HepG2 (cell line): ENCODE measurements at regions not wholly inside any gene's neighbourhood (a gene's known extent, or its start where the extent isn't known, plus 50 kb on each side); places are given as distances from the start of the nearest gene placed in this dataset.

Experiments
- ATAC-seq: fragments of 200-7000 bp; cut with Tn5 transposase; 3 replicates; pipeline ENCODE4 v1.9.1; 2020; ENCODE audit warnings: mild to moderate bottlenecking, moderate library complexity
- BruUV-seq: library from RNA; stranded (reverse); fragments of 400-500 nt; replicated peaks from 2 replicates; lab custom pipeline; 2021; lab: Mats Ljungman, UMichigan
- CTCF ChIA-PET: fragments of 300-600 bp; formaldehyde crosslinking; extraction: SDS; loops from one replicate; lab custom pipeline; 2021; ENCODE audit warnings: low total read pairs, inconsistent platforms, low intra/inter-chr PET ratio; lab: Yijun Ruan, JAX
- POLR2A ChIA-PET: fragments of 350-600 bp; sonication (Branson Sonifier 250); formaldehyde crosslinking; loops from one replicate; lab custom pipeline; 2020; ENCODE audit warnings: antibody characterized with exemption, inconsistent platforms; lab: Yijun Ruan, JAX
- DNase-seq: peaks from one replicate; pipeline ENCODE4 v3.0.0-alpha.2; 2015; ENCODE audit warnings: low spot score
- FAIRE-seq: peaks from 3 replicates; lab custom pipeline; 2011; peaks lifted over from hg19 to GRCh38; lab: Jason Lieb, UNC
- H2AFZ ChIP-seq: one replicate; pipeline ENCODE4 v1.6.1; 2011; ENCODE audit warnings: low read length, inconsistent platforms
- H3K27ac ChIP-seq: fragments of 300-600 bp; 3 replicates; pipeline ENCODE4 v1.8.0; 2011; ENCODE audit warnings: mixed run types, mild to moderate bottlenecking, mixed read lengths, low read length, inconsistent platforms; ENCODE audit not compliant: insufficient read depth; ENCODE audit errors: extremely low read length
- H3K27me3 ChIP-seq, 2 experiments: fragments of 200-600 bp in 1 of 2; 2 replicates in 1 of 2; 3 replicates in 1 of 2; pipeline versions ENCODE4 v1.6.0 to v1.8.0; 2011; ENCODE audit warnings: low read length in 2 of 2, mild to moderate bottlenecking in 2 of 2, moderate library complexity in 2 of 2, inconsistent platforms in 1 of 2; ENCODE audit not compliant: insufficient read depth in 2 of 2, control insufficient read depth in 1 of 2
- H3K36me3 ChIP-seq, 2 experiments: fragments of 200-600 bp in 1 of 2; replicated peaks in 1 of 2; 2 replicates in 1 of 2; 3 replicates in 1 of 2; pipeline versions ENCODE4 v1.5.1 to v1.8.0; 2011; ENCODE audit warnings: low read length in 2 of 2, inconsistent platforms in 1 of 2; ENCODE audit not compliant: insufficient read depth in 2 of 2, control insufficient read depth in 1 of 2
- H3K4me1 ChIP-seq: 2 replicates; pipeline ENCODE4 v1.5.1; 2012; ENCODE audit warnings: low read length, inconsistent platforms; ENCODE audit not compliant: insufficient read depth
- H3K4me2 ChIP-seq: 2 replicates; pipeline ENCODE4 v1.6.0; 2011; ENCODE audit warnings: low read depth, low read length, inconsistent platforms
- H3K4me3 ChIP-seq, 3 experiments: fragments of 200-600 bp in 1 of 3; sonication (generic), shearing (Covaris generic) in 1 of 3; replicated peaks in 1 of 3; 2 replicates each; pipeline ENCODE4 v1.5.1; 2011 to 2016; ENCODE audit warnings: low read length in 3 of 3, inconsistent platforms in 2 of 3, low read depth in 2 of 3, mild to moderate bottlenecking in 2 of 3, control low read depth in 1 of 3, mixed read lengths in 1 of 3; ENCODE audit not compliant: insufficient read depth in 1 of 3
- H3K79me2 ChIP-seq: one replicate; pipeline ENCODE4 v1.6.1; 2011; ENCODE audit warnings: low read length, inconsistent platforms; ENCODE audit not compliant: insufficient read depth
- H3K9ac ChIP-seq: 2 replicates; pipeline ENCODE4 v1.6.0; 2011; ENCODE audit warnings: mild to moderate bottlenecking, low read depth, low read length, inconsistent platforms; ENCODE audit not compliant: insufficient read depth
- H3K9me3 ChIP-seq: 2 replicates; pipeline ENCODE4 v1.5.1; 2012; ENCODE audit warnings: mild to moderate bottlenecking, low read length
- H4K20me1 ChIP-seq: 2 replicates; pipeline ENCODE4 v1.6.0; 2011; ENCODE audit warnings: inconsistent platforms, mild to moderate bottlenecking, low read length, moderate library complexity; ENCODE audit not compliant: insufficient read depth
- ATF1 ChIP-seq: IDR thresholded peaks from 2 replicates; pipeline ENCODE4 v1.6.1; 2016; ENCODE audit warnings: mild to moderate bottlenecking, control low read depth
- CENPX ChIP-seq: sonication (generic); formaldehyde crosslinking; IDR thresholded peaks from 2 replicates; pipeline ENCODE4 v1.9.0; 2021; ENCODE audit warnings: mild to moderate bottlenecking, missing genetic modification reagents, moderate library complexity
- NRL ChIP-seq: sonication (generic); formaldehyde crosslinking; IDR thresholded peaks from 2 replicates; pipeline ENCODE4 v1.5.0; 2020; ENCODE audit warnings: missing genetic modification reagents, mild to moderate bottlenecking, moderate library complexity, borderline replicate concordance
- ZNF670 ChIP-seq: sonication (generic); formaldehyde crosslinking; IDR thresholded peaks from 2 replicates; pipeline ENCODE4 v1.8.0; 2022; ENCODE audit warnings: mild to moderate bottlenecking, missing genetic modification reagents, borderline replicate concordance
- ZNF790 ChIP-seq: sonication (generic); formaldehyde crosslinking; IDR thresholded peaks from 2 replicates; pipeline ENCODE4 v1.8.0; 2022; ENCODE audit warnings: missing genetic modification reagents, mild to moderate bottlenecking, borderline replicate concordance
- WGBS: methylation state at CpG from one replicate; pipeline ENCODE4 v1.1.6; 2017; ENCODE audit warnings: low lambda C conversion rate; 5-methylcytosine and 5-hydroxymethylcytosine counted together
- in situ Hi-C: cut with HindIII; loops from 2 replicates; pipeline ENCODE4 v1.10.0; 2017; ENCODE audit warnings: low pct_unique_long_range_greater_than_20kb; ENCODE audit not compliant: extremely low pct_ligation_motif_present
- intact Hi-C: fragments of 100-400 bp; cut with micrococcal nuclease; formaldehyde crosslinking; loops from one replicate; pipeline ENCODE4 v1.10.0; 2022; ENCODE audit not compliant: unreplicated experiment
- TF ChIP-seq, protein P1 (sequence below): sonication (generic); formaldehyde crosslinking; IDR thresholded peaks from 2 replicates; pipeline ENCODE4 v1.5.1; 2020; ENCODE audit warnings: mild to moderate bottlenecking, missing genetic modification reagents, moderate library complexity

DNA sequence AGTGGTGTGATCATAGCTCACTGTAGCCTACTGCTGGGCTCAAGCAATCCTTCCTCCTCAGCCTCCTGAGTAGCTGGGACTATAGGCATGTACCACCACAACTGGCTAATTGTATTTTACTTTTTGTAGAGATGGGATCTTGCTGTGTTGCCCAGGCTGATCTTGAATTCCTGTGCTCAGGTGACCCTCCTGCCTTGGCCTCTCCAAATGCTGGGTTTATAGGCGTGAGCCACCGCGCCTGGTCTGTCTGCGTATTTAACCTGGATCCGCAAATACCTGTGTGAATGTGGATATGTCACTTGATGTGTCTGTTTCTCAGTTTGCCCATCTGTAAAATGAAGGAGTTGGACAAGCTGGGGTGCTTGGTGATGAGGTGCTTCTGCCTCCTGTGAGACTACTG is 123.9 kb downstream of the BAMBI start:
- H3K4me1 ChIP-seq: peaks cover 35% of the 10 kb centered on the region
- no peak overlapping the region for H3K9ac ChIP-seq
- no peak overlapping the region for H3K4me2 ChIP-seq
- CTCF ChIA-PET: no interaction called here
- in situ Hi-C loops (no loop called here), intact Hi-C loops (no loop called here)
- no peaks in the 10 kb centered on the region for H3K79me2 ChIP-seq
- H3K4me3 ChIP-seq: no peak overlapping the region
- DNase-seq (no peak), ATAC-seq (no peak), FAIRE-seq (no peak)
- H3K36me3 ChIP-seq: no peaks in the 10 kb centered on the region
- whole genome bisulfite sequencing: 96% methylated on average over 4 of the region's 5 CpGs
- no peaks in the 10 kb centered on the region for H4K20me1 ChIP-seq
- POLR2A ChIA-PET: no interaction called here
- TF ChIP-seq ZNF790 (CRISPR knock-in tag): no peak
- TF ChIP-seq ZNF670 (CRISPR knock-in tag): no peak
- TF ChIP-seq NRL: no peak
- no peak for TF ChIP-seq ATF1
- TF ChIP-seq CENPX: no peak
- TF ChIP-seq, protein P1, sequence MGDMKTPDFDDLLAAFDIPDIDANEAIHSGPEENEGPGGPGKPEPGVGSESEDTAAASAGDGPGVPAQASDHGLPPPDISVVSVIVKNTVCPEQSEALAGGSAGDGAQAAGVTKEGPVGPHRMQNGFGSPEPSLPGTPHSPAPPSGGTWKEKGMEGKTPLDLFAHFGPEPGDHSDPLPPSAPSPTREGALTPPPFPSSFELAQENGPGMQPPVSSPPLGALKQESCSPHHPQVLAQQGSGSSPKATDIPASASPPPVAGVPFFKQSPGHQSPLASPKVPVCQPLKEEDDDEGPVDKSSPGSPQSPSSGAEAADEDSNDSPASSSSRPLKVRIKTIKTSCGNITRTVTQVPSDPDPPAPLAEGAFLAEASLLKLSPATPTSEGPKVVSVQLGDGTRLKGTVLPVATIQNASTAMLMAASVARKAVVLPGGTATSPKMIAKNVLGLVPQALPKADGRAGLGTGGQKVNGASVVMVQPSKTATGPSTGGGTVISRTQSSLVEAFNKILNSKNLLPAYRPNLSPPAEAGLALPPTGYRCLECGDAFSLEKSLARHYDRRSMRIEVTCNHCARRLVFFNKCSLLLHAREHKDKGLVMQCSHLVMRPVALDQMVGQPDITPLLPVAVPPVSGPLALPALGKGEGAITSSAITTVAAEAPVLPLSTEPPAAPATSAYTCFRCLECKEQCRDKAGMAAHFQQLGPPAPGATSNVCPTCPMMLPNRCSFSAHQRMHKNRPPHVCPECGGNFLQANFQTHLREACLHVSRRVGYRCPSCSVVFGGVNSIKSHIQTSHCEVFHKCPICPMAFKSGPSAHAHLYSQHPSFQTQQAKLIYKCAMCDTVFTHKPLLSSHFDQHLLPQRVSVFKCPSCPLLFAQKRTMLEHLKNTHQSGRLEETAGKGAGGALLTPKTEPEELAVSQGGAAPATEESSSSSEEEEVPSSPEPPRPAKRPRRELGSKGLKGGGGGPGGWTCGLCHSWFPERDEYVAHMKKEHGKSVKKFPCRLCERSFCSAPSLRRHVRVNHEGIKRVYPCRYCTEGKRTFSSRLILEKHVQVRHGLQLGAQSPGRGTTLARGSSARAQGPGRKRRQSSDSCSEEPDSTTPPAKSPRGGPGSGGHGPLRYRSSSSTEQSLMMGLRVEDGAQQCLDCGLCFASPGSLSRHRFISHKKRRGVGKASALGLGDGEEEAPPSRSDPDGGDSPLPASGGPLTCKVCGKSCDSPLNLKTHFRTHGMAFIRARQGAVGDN (CRISPR knock-in tag): no peak
- no peaks in the 10 kb centered on the region for H3K9me3 ChIP-seq
- H3K27ac ChIP-seq: no peak overlapping the region
- H2AFZ ChIP-seq: no peak overlapping the region
- no TSS peak for BruUV-seq
- no peaks in the 10 kb centered on the region for H3K27me3 ChIP-seq
